Activated naive CD8-positive, alpha-beta T cell treated with anti-CD3 and anti-CD28 coated beads, Interleukin-2, amount 10 ng/mL, durations not matched to agents 7 days and 5 days (primary cell): ENCODE measurements at regions not wholly inside any gene's neighbourhood (a gene's known extent, or its start where the extent isn't known, plus 50 kb on each side); places are given as distances from the start of the nearest gene placed in this dataset.
"Not testable (repeated sequence)": the region's sequence is repeated elsewhere in the genome, so short reads cannot be mapped to it uniquely, and the experiment has no call there.

ENCODE experiments used
- ATAC-seq: fragments of 150-1000 bp; cut with Tn5 transposase; one replicate; pipeline ENCODE4 v1.10.0; 2021; ENCODE audit warnings: low read depth, moderate library complexity
- POLR2A ChIA-PET: fragments of 350-600 bp; sonication (Branson Sonifier 250); formaldehyde crosslinking; loops from one replicate; lab custom pipeline; 2021; ENCODE audit warnings: antibody characterized with exemption; lab: Charles Lee
- DNase-seq: peaks from one replicate; pipeline ENCODE4 v3.0.0; 2021
- H3K27ac Mint-ChIP-seq: one replicate; pipeline ENCODE4 v1.8.0; 2022; ENCODE audit warnings: mild to moderate bottlenecking, mixed read lengths
- H3K27me3 Mint-ChIP-seq: one replicate; pipeline ENCODE4 v1.8.0; 2022; ENCODE audit warnings: mild to moderate bottlenecking, moderate library complexity, mixed read lengths
- H3K36me3 Mint-ChIP-seq: one replicate; pipeline ENCODE4 v1.8.0; 2021; ENCODE audit warnings: mild to moderate bottlenecking, mixed read lengths
- H3K4me1 Mint-ChIP-seq: one replicate; pipeline ENCODE4 v1.8.0; 2021; ENCODE audit warnings: mixed read lengths
- H3K4me3 Mint-ChIP-seq: one replicate; pipeline ENCODE4 v1.8.0; 2022; ENCODE audit warnings: mild to moderate bottlenecking, moderate library complexity, mixed read lengths
- H3K9me3 Mint-ChIP-seq: one replicate; pipeline ENCODE4 v1.8.0; 2021; ENCODE audit warnings: mixed read lengths

DNA sequence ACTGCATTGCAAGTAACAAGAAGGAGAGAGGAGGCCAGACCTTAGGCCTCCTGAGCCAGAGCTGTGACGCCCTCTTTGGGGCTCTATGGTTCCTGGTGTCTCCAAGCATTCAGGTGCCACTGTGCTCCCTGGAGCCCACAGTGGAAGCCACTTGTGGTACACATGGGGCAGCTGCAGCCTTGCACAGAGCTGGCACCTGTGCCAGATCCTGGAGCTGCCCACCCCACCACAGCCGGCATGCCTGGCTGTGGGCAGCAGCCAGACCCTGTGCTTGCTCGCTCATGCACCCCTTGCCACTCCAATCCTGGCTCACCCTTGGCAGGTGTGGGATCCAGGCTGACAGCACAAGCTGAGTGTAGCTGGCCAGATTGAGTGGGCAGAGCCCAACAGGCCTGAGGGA, 173.8 kb upstream of the SMIM30 start:
- no peaks in the 10 kb centered on the region for H3K4me1 Mint-ChIP-seq
- no peaks in the 10 kb centered on the region for H3K27me3 Mint-ChIP-seq
- H3K4me3 Mint-ChIP-seq = no peak overlapping the region
- DNase-seq = no peak
- POLR2A ChIA-PET = no interaction called here
- peaks cover 1% of the 10 kb centered on the region for H3K9me3 Mint-ChIP-seq
- no peak for ATAC-seq
- no peak overlapping the region for H3K27ac Mint-ChIP-seq
- H3K36me3 Mint-ChIP-seq = no peaks in the 10 kb centered on the region

DNA sequence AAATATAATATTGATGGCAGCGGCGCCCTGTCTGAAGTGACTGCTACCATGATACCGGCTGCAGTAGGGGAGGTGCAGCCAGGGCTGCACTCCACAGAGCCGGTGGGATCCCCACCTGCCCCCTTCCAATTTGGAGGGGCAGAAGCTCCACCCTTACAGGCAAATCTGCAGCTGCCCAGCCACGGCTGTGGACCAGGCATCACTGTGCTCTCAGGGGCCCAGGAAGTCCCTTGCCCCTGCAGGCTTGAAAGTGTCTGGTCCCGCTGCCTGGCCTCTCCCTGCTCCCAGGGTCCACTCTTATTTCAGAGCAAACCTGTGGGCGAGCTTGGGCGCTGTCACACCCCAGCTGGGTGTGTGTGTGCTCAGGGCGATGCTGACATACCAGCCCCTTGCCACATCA, 172.7 kb upstream of the SMIM30 start:
- POLR2A ChIA-PET = no interaction called here
- DNase-seq = no peak

DNA sequence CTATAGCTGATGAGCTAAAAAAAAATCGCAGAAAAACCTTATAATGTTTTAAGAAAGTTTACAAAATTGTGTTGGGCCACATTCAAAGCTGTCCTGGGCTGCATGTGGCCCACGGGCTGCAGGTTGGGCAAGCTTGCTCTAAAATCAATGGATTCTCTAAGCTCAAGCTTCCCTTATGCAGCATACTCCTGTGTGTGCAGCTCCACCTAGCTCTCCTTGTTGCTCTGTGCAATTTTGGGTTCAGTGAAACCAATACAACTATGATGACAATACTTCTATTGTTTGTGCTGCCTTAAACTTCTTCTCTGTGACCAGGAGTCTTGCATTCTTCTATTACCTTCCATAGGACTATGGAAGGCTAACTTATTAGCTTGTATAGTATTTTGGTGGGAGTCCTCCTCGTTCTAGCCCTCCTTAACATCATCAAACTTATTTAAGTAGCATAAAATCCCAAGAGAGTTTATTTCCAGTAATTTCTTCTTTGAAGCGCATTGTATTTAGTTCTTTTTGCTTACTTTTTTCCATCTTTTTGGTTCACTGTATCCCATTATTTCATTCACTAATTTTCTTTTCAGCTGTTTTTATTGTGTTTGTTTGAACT, 170.9 kb upstream of the SMIM30 start:
- POLR2A ChIA-PET = no interaction called here
- H3K36me3 Mint-ChIP-seq = no peaks in the 10 kb centered on the region

More for the DNA sequence above, 172.7 kb upstream of the SMIM30 start:
- H3K27me3 Mint-ChIP-seq = no peaks in the 10 kb centered on the region
- H3K4me3 Mint-ChIP-seq = no peak overlapping the region
- no peaks in the 10 kb centered on the region for H3K4me1 Mint-ChIP-seq
- no peak for ATAC-seq
- H3K36me3 Mint-ChIP-seq = no peaks in the 10 kb centered on the region
- peaks cover 1% of the 10 kb centered on the region for H3K9me3 Mint-ChIP-seq
- no peak overlapping the region for H3K27ac Mint-ChIP-seq

DNA sequence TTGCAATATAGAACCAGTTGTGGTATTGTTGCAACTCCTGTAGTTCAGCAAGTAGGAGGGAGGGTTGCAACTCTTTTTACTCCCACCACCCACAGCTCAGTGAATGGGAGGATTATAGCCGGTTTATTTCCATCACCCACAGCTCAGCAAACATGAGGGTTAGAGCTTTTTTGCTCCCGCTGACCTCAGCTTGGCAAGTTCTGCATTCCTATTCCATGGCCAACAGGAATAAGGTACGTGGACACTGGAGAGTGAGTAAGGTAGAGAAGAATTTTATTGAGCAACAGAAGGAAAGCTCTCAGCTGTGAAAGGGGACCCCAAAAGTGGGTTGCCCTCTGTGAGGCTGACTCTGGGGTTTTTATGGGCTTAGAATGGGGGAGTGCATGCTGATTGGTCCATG, 167.1 kb upstream of the SMIM30 start:
- ATAC-seq = no peak
- Mint-ChIP-seq H3K36me3 (no peaks in the 10 kb centered on the region), H3K9me3 (no peaks in the 10 kb centered on the region), H3K27ac (no peak overlapping the region), H3K4me3 (no peak overlapping the region), H3K27me3 (no peaks in the 10 kb centered on the region), H3K4me1 (no peaks in the 10 kb centered on the region)
- no peak for DNase-seq
- POLR2A ChIA-PET = no interaction called here

More for the DNA sequence above, 170.9 kb upstream of the SMIM30 start:
- no peak for ATAC-seq
- no peak overlapping the region for H3K4me3 Mint-ChIP-seq
- no peaks in the 10 kb centered on the region for H3K27me3 Mint-ChIP-seq
- no peak for DNase-seq
- no peak overlapping the region for H3K27ac Mint-ChIP-seq
- H3K9me3 Mint-ChIP-seq = peaks cover 1% of the 10 kb centered on the region
- no peaks in the 10 kb centered on the region for H3K4me1 Mint-ChIP-seq

- DNase-seq (no peak), ATAC-seq (no peak)
- Mint-ChIP-seq H3K36me3 (no peaks in the 10 kb centered on the region), H3K4me1 (no peaks in the 10 kb centered on the region), H3K27me3 (no peaks in the 10 kb centered on the region), H3K27ac (no peak overlapping the region), H3K9me3 (no peaks in the 10 kb centered on the region), H3K4me3 (no peak overlapping the region)
- POLR2A ChIA-PET = no interaction called here
Measured at GRCh38 chr7:113283861-113284260, 165.5 kb upstream of the SMIM30 start.

GRCh38 chr7:113282875-113283274, 164.5 kb upstream of the SMIM30 start:
- Mint-ChIP-seq H3K9me3 (no peaks in the 10 kb centered on the region), H3K36me3 (no peaks in the 10 kb centered on the region), H3K27me3 (no peaks in the 10 kb centered on the region), H3K27ac (no peak overlapping the region), H3K4me1 (no peaks in the 10 kb centered on the region), H3K4me3 (no peak overlapping the region)
- POLR2A ChIA-PET = no interaction called here
- ATAC-seq = no peak
- no peak for DNase-seq

- H3K9me3 Mint-ChIP-seq = no peaks in the 10 kb centered on the region
- no peaks in the 10 kb centered on the region for H3K27me3 Mint-ChIP-seq
- no peaks in the 10 kb centered on the region for H3K4me1 Mint-ChIP-seq
- no peak for ATAC-seq
- H3K36me3 Mint-ChIP-seq = no peaks in the 10 kb centered on the region
- DNase-seq = no peak
- no peak overlapping the region for H3K4me3 Mint-ChIP-seq
- no peak overlapping the region for H3K27ac Mint-ChIP-seq
- POLR2A ChIA-PET = no interaction called here
Measured at GRCh38 chr7:113281223-113281622, 162.9 kb upstream of the SMIM30 start.

DNA sequence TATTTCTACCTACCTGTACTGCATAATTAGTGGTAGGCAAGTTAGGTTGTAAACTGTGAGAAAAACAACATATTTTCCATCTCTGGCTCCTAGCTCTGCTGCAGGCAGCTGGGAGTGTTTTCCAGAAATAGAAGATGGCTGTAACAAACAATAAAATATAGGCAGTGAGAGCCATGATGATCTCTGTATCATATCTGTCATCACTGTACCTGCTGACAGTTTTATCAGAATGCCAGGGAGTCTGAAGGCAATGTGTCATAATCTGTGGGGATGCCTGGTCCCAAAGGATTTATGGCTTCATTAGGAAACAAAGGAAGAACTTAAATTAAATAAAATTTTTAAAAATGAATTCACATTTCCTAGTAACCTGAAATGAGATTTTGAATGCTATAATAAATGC, 160.9 kb upstream of the SMIM30 start:
- POLR2A ChIA-PET = no interaction called here
- ATAC-seq = no peak
- Mint-ChIP-seq H3K9me3 (peaks cover 2% of the 10 kb centered on the region), H3K4me3 (no peak overlapping the region), H3K27ac (no peak overlapping the region), H3K4me1 (no peaks in the 10 kb centered on the region), H3K36me3 (no peaks in the 10 kb centered on the region), H3K27me3 (no peaks in the 10 kb centered on the region)
- DNase-seq = no peak

GRCh38 chr7:113270790-113271189, 152.4 kb upstream of the SMIM30 start:
- no peak for ATAC-seq
- Mint-ChIP-seq H3K9me3 (peaks cover 13% of the 10 kb centered on the region), H3K36me3 (no peaks in the 10 kb centered on the region), H3K27me3 (no peaks in the 10 kb centered on the region), H3K4me1 (no peaks in the 10 kb centered on the region), H3K27ac (no peak overlapping the region), H3K4me3 (no peak overlapping the region)
- DNase-seq = no peak
- POLR2A ChIA-PET = no interaction called here

DNA sequence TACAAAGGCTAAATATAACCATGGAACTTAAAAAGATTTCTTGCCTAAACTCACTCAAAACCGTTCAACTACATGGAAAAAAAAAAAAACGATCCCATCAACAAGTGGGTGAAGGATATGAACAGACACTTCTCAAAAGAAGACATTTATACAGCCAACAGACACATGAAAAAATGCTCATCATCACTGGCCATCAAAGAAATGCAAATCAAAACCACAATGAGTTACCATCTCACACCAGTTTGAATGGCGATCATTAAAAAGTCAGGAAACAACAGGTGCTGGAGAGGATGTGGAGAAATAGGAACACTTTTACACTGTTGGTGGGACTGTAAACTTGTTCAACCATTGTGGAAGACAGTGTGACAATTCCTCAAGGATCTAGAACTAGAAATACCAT, 151.2 kb upstream of the SMIM30 start:
- H3K27ac Mint-ChIP-seq, H3K27me3 Mint-ChIP-seq, H3K4me1 Mint-ChIP-seq, POLR2A ChIA-PET, DNase-seq, H3K4me3 Mint-ChIP-seq, ATAC-seq, H3K36me3 Mint-ChIP-seq: not testable (repeated sequence)
- H3K9me3 Mint-ChIP-seq = peaks cover 11% of the 10 kb centered on the region

DNA sequence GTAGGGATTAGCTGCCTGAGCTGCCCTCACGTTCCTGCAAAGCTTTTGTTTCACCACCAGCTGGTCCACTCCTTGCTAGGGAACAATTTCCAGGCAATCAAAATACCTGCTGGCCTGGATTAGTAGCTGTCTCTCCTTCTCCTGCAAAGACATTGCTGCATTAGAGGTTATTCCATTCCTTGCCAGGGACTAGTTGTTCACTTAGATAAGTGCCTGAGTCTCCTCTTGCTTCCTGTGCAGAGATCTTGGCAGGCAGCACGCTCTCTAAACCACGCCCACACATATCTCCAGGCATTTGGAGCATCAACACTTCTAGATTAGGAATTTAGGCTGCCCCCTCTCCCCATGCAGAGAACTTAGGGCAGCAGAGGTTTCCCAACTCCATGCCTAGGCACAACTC, 150.4 kb upstream of the SMIM30 start:
- ATAC-seq (no peak), DNase-seq (no peak)
- Mint-ChIP-seq H3K36me3 (no peaks in the 10 kb centered on the region), H3K4me1 (no peaks in the 10 kb centered on the region), H3K9me3 (peaks cover 13% of the 10 kb centered on the region), H3K27me3 (no peaks in the 10 kb centered on the region), H3K27ac (no peak overlapping the region), H3K4me3 (no peak overlapping the region)
- POLR2A ChIA-PET = no interaction called here

DNA sequence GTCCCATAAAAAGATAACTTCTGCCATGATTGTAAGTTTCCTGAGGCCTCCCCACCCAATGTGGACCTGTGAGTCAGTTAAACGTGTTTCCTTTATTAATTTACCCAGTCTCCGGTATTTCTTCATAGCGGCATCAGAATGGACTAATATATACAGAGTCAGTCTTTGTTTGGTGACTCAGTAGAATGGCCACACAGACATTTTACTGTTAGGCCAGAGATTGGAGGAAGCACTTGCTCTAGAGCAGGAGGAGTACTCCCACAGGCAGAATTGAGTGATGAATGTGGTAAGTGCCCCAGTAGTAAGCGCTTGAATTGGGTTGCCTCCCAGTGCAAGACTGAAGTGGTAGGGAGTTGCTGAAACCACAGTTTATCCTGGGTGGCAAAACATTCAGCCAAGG, 149.5 kb upstream of the SMIM30 start:
- no peak for ATAC-seq
- Mint-ChIP-seq H3K27me3 (no peaks in the 10 kb centered on the region), H3K36me3 (no peaks in the 10 kb centered on the region), H3K4me1 (no peaks in the 10 kb centered on the region), H3K9me3 (peaks cover 13% of the 10 kb centered on the region), H3K4me3 (no peak overlapping the region), H3K27ac (no peak overlapping the region)
- DNase-seq = no peak
- POLR2A ChIA-PET = no interaction called here

- DNase-seq = no peak
- peaks cover 9% of the 10 kb centered on the region for H3K9me3 Mint-ChIP-seq
- no peak overlapping the region for H3K4me3 Mint-ChIP-seq
- POLR2A ChIA-PET = no interaction called here
- no peaks in the 10 kb centered on the region for H3K4me1 Mint-ChIP-seq
- H3K27me3 Mint-ChIP-seq = no peaks in the 10 kb centered on the region
- no peak overlapping the region for H3K27ac Mint-ChIP-seq
- no peak for ATAC-seq
- H3K36me3 Mint-ChIP-seq = no peaks in the 10 kb centered on the region
Measured at GRCh38 chr7:113267271-113267670, 148.9 kb upstream of the SMIM30 start.

GRCh38 chr7:113263749-113264148, 145.4 kb upstream of the SMIM30 start:
- no peaks in the 10 kb centered on the region for H3K36me3 Mint-ChIP-seq
- H3K9me3 Mint-ChIP-seq = peaks cover 3% of the 10 kb centered on the region
- DNase-seq (no peak), ATAC-seq (no peak)
- no peaks in the 10 kb centered on the region for H3K4me1 Mint-ChIP-seq
- no peak overlapping the region for H3K27ac Mint-ChIP-seq
- no peaks in the 10 kb centered on the region for H3K27me3 Mint-ChIP-seq
- H3K4me3 Mint-ChIP-seq = no peak overlapping the region
- POLR2A ChIA-PET = no interaction called here
